HEK293 (cell line): ENCODE measurements at regions not wholly inside any gene's neighbourhood (a gene's known extent, or its start where the extent isn't known, plus 50 kb on each side); places are given as distances from the start of the nearest gene placed in this dataset.
"Not testable (repeated sequence)": the region's sequence is repeated elsewhere in the genome, so short reads cannot be mapped to it uniquely, and the experiment has no call there.

Source experiments
- CTCF ChIA-PET: fragments of 350-600 bp; formaldehyde crosslinking; extraction: SDS; loops from one replicate; lab custom pipeline; 2021; ENCODE audit warnings: antibody characterized with exemption; lab: Yijun Ruan, JAX
- POLR2A ChIA-PET: fragments of 300-600 bp; formaldehyde crosslinking; extraction: SDS; loops from one replicate; lab custom pipeline; 2020; ENCODE audit warnings: antibody characterized with exemption, inconsistent platforms; lab: Yijun Ruan, JAX
- H3K27ac ChIP-seq: fragments of 200-500 bp; sonication (Bioruptor generic); 2 replicates; pipeline ENCODE4 v1.5.1; 2014; ENCODE audit warnings: low read depth, low read length, control low read depth, inconsistent platforms; ENCODE audit errors: extremely low read depth
- H3K36me3 ChIP-seq, 2 experiments: fragments of 200-500 bp in 1 of 2; sonication (Bioruptor generic) in 1 of 2; 1 replicate in 1 of 2; 2 replicates in 1 of 2; pipeline ENCODE4 v1.5.1; 2014 to 2017; ENCODE audit warnings: inconsistent platforms in 2 of 2, low read length in 2 of 2; ENCODE audit not compliant: control insufficient read depth in 2 of 2, insufficient read depth in 1 of 2
- H3K4me1 ChIP-seq: fragments of 200-500 bp; sonication (Bioruptor generic); 2 replicates; pipeline ENCODE4 v1.5.1; 2014; ENCODE audit warnings: mild to moderate bottlenecking, low read length, inconsistent platforms; ENCODE audit not compliant: control insufficient read depth, insufficient read depth
- H3K4me3 ChIP-seq: 2 replicates; pipeline ENCODE4 v1.5.1; 2011; ENCODE audit warnings: low read depth, mild to moderate bottlenecking, control low read depth, low read length, moderate library complexity
- H3K9me3 ChIP-seq: fragments of 200-500 bp; sonication (Bioruptor generic); 2 replicates; pipeline ENCODE4 v1.5.1; 2014; ENCODE audit warnings: low read depth, low read length, inconsistent platforms; ENCODE audit not compliant: control insufficient read depth, insufficient read depth
- SP3 ChIP-seq: fragments of 450-650 bp; formaldehyde crosslinking; IDR thresholded peaks from 2 replicates; pipeline ENCODE4 v1.5.1; 2016; ENCODE audit warnings: missing biosample characterization, missing genetic modification characterization
- ZNF202 ChIP-seq: fragments of 450-650 bp; formaldehyde crosslinking; IDR thresholded peaks from 2 replicates; pipeline ENCODE4 v1.5.1; 2016; ENCODE audit warnings: missing biosample characterization, missing genetic modification characterization, borderline replicate concordance
- ZNF248 ChIP-seq: fragments of 450-650 bp; formaldehyde crosslinking; IDR thresholded peaks from 2 replicates; pipeline ENCODE4 v1.5.1; 2017; ENCODE audit warnings: missing biosample characterization, missing genetic modification characterization
- ZNF549 ChIP-seq: fragments of 450-650 bp; IDR thresholded peaks from 2 replicates; pipeline ENCODE4 v1.5.1; 2018; ENCODE audit warnings: missing biosample characterization, missing genetic modification characterization, mild to moderate bottlenecking, inconsistent platforms, moderate library complexity
- ZNF600 ChIP-seq: fragments of 450-650 bp; formaldehyde crosslinking; IDR thresholded peaks from 2 replicates; pipeline ENCODE4 v1.5.1; 2016; ENCODE audit warnings: missing biosample characterization, missing genetic modification characterization
- ZNF639 ChIP-seq: fragments of 450-650 bp; formaldehyde crosslinking; IDR thresholded peaks from 2 replicates; pipeline ENCODE4 v1.5.1; 2016; ENCODE audit warnings: missing biosample characterization, missing genetic modification characterization
- ZNF664 ChIP-seq: fragments of 450-650 bp; formaldehyde crosslinking; IDR thresholded peaks from 2 replicates; pipeline ENCODE4 v1.5.1; 2016; ENCODE audit warnings: missing biosample characterization, missing genetic modification characterization
- ZNF747 ChIP-seq: fragments of 450-650 bp; formaldehyde crosslinking; IDR thresholded peaks from 2 replicates; pipeline ENCODE4 v1.5.1; 2016; ENCODE audit warnings: missing biosample characterization, missing genetic modification characterization
- TF ChIP-seq, protein P1 (sequence below): fragments of 450-650 bp; formaldehyde crosslinking; IDR thresholded peaks from 2 replicates; pipeline ENCODE4 v1.5.1; 2016; ENCODE audit warnings: missing biosample characterization, missing genetic modification characterization, borderline replicate concordance
- TF ChIP-seq, protein P2 (sequence below): fragments of 450-650 bp; formaldehyde crosslinking; IDR thresholded peaks from 2 replicates; pipeline ENCODE4 v1.5.1; 2016; ENCODE audit warnings: missing biosample characterization, missing genetic modification characterization
- TF ChIP-seq, protein P3 (sequence below): fragments of 450-650 bp; formaldehyde crosslinking; IDR thresholded peaks from 2 replicates; pipeline ENCODE4 v1.5.0; 2017; ENCODE audit warnings: missing biosample characterization, missing genetic modification characterization, borderline replicate concordance
- TF ChIP-seq, protein P4 (sequence below): fragments of 450-650 bp; formaldehyde crosslinking; IDR thresholded peaks from 2 replicates; pipeline ENCODE4 v1.5.1; 2016; ENCODE audit warnings: missing biosample characterization, missing genetic modification characterization

GRCh38 chr2:3033315-3033714, 344.3 kb downstream of the EIPR1 start (continued):
- no peak for TF ChIP-seq ZNF639 (tag by site-specific recombination)
- TF ChIP-seq, all 188 proteins: peak for 0

DNA sequence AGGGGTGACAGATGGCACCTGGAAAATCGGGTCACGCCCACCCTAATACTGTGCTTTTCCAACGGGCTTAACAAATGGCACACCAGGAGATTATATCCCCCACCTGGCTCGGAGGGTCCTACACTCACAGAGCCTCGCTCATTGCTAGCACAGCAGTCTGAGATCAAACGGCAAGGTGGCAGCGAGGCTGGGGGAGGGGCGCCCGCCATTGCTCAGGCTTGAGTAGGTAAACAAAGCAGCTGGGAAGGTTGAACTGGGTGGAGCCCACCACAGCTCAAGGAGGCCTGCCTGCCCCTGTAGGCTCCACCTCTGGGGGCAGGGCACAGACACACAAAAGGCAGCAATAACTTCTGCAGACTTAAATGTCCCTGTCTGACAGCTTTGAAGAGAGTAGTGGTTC, 346.8 kb downstream of the EIPR1 start:
- H3K4me1 ChIP-seq, H3K27ac ChIP-seq, H3K9me3 ChIP-seq, POLR2A ChIA-PET, H3K4me3 ChIP-seq, H3K36me3 ChIP-seq, CTCF ChIA-PET: not testable (repeated sequence)

DNA sequence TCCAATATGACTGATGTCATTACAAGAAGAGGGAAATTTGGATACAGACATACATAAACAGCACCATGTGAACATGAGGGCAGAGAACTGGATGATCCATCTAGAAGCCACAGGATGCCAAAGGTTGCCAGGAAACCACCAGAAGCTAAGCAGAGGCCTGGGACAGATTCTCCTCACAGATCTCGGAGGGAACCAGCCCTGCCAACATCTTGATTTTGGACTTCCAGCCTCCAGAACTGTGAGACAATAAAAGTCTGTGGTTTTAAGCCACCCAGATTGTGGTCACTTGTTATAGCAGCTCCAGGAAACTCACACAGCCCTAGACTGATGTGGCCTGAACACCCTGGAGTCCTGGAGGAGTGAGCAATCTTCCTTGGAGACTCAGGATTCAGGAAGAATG, 351.6 kb downstream of the EIPR1 start:
- Histone ChIP-seq H3K4me1 (no peaks in the 10 kb centered on the region), H3K36me3 (no peaks in the 10 kb centered on the region), H3K27ac (no peak overlapping the region), H3K4me3 (no peak overlapping the region), H3K9me3 (no peaks in the 10 kb centered on the region; the same call in 1 of the 2 replicates)
- CTCF ChIA-PET: no interaction called here
- TF ChIP-seq ZNF747 (tag by site-specific recombination) (no peak), ZNF600 (tag by site-specific recombination) (no peak), ZNF549 (tag by site-specific recombination) (no peak), SP3 (no peak), ZNF664 (tag by site-specific recombination) (no peak), ZNF202 (tag by site-specific recombination) (no peak), ZNF248 (tag by site-specific recombination) (no peak)
- TF ChIP-seq, protein P1, sequence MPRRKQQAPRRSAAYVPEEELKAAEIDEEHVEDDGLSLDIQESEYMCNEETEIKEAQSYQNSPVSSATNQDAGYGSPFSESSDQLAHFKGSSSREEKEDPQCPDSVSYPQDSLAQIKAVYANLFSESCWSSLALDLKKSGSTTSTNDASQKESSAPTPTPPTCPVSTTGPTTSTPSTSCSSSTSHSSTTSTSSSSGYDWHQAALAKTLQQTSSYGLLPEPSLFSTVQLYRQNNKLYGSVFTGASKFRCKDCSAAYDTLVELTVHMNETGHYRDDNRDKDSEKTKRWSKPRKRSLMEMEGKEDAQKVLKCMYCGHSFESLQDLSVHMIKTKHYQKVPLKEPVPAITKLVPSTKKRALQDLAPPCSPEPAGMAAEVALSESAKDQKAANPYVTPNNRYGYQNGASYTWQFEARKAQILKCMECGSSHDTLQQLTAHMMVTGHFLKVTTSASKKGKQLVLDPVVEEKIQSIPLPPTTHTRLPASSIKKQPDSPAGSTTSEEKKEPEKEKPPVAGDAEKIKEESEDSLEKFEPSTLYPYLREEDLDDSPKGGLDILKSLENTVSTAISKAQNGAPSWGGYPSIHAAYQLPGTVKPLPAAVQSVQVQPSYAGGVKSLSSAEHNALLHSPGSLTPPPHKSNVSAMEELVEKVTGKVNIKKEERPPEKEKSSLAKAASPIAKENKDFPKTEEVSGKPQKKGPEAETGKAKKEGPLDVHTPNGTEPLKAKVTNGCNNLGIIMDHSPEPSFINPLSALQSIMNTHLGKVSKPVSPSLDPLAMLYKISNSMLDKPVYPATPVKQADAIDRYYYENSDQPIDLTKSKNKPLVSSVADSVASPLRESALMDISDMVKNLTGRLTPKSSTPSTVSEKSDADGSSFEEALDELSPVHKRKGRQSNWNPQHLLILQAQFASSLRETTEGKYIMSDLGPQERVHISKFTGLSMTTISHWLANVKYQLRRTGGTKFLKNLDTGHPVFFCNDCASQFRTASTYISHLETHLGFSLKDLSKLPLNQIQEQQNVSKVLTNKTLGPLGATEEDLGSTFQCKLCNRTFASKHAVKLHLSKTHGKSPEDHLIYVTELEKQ: no peak
- TF ChIP-seq, protein P2, sequence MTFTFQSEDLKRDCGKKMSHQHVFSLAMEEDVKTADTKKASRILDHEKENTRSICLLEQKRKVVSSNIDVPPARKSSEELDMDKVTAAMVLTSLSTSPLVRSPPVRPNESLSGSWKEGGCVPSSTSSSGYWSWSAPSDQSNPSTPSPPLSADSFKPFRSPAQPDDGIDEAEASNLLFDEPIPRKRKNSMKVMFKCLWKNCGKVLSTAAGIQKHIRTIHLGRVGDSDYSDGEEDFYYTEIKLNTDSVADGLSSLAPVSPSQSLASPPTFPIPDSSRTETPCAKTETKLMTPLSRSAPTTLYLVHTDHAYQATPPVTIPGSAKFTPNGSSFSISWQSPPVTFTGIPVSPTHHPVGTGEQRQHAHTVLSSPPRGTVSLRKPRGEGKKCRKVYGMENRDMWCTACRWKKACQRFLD (tag by site-specific recombination): no peak
- TF ChIP-seq, protein P3, sequence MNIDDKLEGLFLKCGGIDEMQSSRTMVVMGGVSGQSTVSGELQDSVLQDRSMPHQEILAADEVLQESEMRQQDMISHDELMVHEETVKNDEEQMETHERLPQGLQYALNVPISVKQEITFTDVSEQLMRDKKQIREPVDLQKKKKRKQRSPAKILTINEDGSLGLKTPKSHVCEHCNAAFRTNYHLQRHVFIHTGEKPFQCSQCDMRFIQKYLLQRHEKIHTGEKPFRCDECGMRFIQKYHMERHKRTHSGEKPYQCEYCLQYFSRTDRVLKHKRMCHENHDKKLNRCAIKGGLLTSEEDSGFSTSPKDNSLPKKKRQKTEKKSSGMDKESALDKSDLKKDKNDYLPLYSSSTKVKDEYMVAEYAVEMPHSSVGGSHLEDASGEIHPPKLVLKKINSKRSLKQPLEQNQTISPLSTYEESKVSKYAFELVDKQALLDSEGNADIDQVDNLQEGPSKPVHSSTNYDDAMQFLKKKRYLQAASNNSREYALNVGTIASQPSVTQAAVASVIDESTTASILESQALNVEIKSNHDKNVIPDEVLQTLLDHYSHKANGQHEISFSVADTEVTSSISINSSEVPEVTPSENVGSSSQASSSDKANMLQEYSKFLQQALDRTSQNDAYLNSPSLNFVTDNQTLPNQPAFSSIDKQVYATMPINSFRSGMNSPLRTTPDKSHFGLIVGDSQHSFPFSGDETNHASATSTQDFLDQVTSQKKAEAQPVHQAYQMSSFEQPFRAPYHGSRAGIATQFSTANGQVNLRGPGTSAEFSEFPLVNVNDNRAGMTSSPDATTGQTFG (tag by site-specific recombination): no peak
- TF ChIP-seq, protein P4, sequence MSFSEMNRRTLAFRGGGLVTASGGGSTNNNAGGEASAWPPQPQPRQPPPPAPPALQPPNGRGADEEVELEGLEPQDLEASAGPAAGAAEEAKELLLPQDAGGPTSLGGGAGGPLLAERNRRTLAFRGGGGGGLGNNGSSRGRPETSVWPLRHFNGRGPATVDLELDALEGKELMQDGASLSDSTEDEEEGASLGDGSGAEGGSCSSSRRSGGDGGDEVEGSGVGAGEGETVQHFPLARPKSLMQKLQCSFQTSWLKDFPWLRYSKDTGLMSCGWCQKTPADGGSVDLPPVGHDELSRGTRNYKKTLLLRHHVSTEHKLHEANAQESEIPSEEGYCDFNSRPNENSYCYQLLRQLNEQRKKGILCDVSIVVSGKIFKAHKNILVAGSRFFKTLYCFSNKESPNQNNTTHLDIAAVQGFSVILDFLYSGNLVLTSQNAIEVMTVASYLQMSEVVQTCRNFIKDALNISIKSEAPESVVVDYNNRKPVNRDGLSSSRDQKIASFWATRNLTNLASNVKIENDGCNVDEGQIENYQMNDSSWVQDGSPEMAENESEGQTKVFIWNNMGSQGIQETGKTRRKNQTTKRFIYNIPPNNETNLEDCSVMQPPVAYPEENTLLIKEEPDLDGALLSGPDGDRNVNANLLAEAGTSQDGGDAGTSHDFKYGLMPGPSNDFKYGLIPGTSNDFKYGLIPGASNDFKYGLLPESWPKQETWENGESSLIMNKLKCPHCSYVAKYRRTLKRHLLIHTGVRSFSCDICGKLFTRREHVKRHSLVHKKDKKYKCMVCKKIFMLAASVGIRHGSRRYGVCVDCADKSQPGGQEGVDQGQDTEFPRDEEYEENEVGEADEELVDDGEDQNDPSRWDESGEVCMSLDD (tag by site-specific recombination): no peak
- POLR2A ChIA-PET: no interaction called here
